ENCODE measurements at regions not wholly inside any gene's neighbourhood (a gene's known extent, or its start where the extent isn't known, plus 50 kb on each side); places are given as distances from the start of the nearest gene placed in this dataset.

- TF ChIP-seq CUX1 (CRISPR knock-in tag; IDR thresholded peaks at IDR 0.05): peak; percentile 52; the same call in 1 of the 2 replicates
- 0 out of 2 replicates have a peak, but pooled peaks have one; percentile 34 for TF ChIP-seq SMARCA4 (IDR thresholded peaks at IDR 0.05)
- no peak for TF ChIP-seq EWSR1 (IDR thresholded peaks at IDR 0.05; ENCODE audit: borderline replicate concordance, low read depth, partially characterized antibody)
- TF ChIP-seq NFATC3 (IDR thresholded peaks at IDR 0.05): no peak
- TF ChIP-seq ZNF217 (CRISPR knock-in tag; IDR thresholded peaks at IDR 0.05): no peak
- TF ChIP-seq E4F1 (CRISPR knock-in tag; IDR thresholded peaks at IDR 0.05; ENCODE audit: borderline replicate concordance): 0 out of 2 replicates have a peak, but pooled peaks have one; percentile 60
- TF ChIP-seq SMARCE1 (IDR thresholded peaks at IDR 0.05): no peak
These were observed 107.3 kb upstream of the HNRNPU start (continued) for GRCh38 chr1:244971552-244972216.

Measured in K562 (cell line).